Panc1 (cell line): ENCODE measurements at regions not wholly inside any gene's neighbourhood (a gene's known extent, or its start where the extent isn't known, plus 50 kb on each side); places are given as distances from the start of the nearest gene placed in this dataset.

Experiments used
- ATAC-seq: fragments of 200-7000 bp; cut with Tn5 transposase; 2 replicates; pipeline ENCODE4 v1.9.1; 2020; ENCODE audit warnings: mild to moderate bottlenecking, moderate library complexity
- BruUV-seq: library from RNA; stranded (reverse); fragments of 400-500 nt; replicated peaks from 2 replicates; lab custom pipeline; 2021; lab: Mats Ljungman, UMichigan
- CTCF ChIA-PET: fragments of 300-600 bp; sonication (Branson Sonifier 250); formaldehyde crosslinking; loops from one replicate; lab custom pipeline; 2022; ENCODE audit warnings: antibody characterized with exemption; lab: Charles Lee
- POLR2A ChIA-PET: fragments of 300-600 bp; sonication (Branson Sonifier 250); formaldehyde crosslinking; loops from one replicate; lab custom pipeline; 2022; ENCODE audit warnings: antibody characterized with exemption; lab: Charles Lee
- DNase-seq: peaks from one replicate; pipeline ENCODE4 v3.0.0-alpha.2; 2010; ENCODE audit warnings: low read depth, low spot score
- H3K27ac ChIP-seq: 2 replicates; pipeline ENCODE4 v1.5.1; 2011; ENCODE audit warnings: mild to moderate bottlenecking, low read length, inconsistent platforms
- H3K27me3 ChIP-seq: fragments of 200-500 bp; sonication (Bioruptor generic); 2 replicates; pipeline ENCODE4 v1.6.0; 2014; ENCODE audit warnings: low read length, inconsistent platforms; ENCODE audit not compliant: control insufficient read depth, insufficient read depth
- H3K36me3 ChIP-seq: fragments of 200-500 bp; sonication (Bioruptor generic); 2 replicates; pipeline ENCODE4 v1.5.1; 2014; ENCODE audit warnings: inconsistent platforms, mild to moderate bottlenecking, low read length, moderate library complexity; ENCODE audit not compliant: control insufficient read depth, insufficient read depth
- H3K4me1 ChIP-seq: 2 replicates; pipeline ENCODE4 v1.5.1; 2011; ENCODE audit warnings: inconsistent platforms, mild to moderate bottlenecking, low read length, moderate library complexity; ENCODE audit not compliant: control insufficient read depth, insufficient read depth
- H3K4me3 ChIP-seq, 2 experiments: 2 replicates each; pipeline ENCODE4 v1.5.1; 2011 to 2012; ENCODE audit warnings: low read depth in 2 of 2, low read length in 2 of 2, mild to moderate bottlenecking in 2 of 2, inconsistent platforms in 1 of 2, moderate library complexity in 1 of 2
- H3K9me3 ChIP-seq: fragments of 200-500 bp; sonication (Bioruptor generic); 2 replicates; pipeline ENCODE4 v1.5.1; 2014; ENCODE audit warnings: low read depth, mild to moderate bottlenecking, inconsistent platforms, low read length, moderate library complexity; ENCODE audit not compliant: control insufficient read depth, insufficient read depth
- POLR2AphosphoS5 ChIP-seq: IDR thresholded peaks from 2 replicates; pipeline ENCODE4 v1.6.1; 2012; ENCODE audit warnings: mild to moderate bottlenecking, low read depth, low read length, moderate library complexity
- REST ChIP-seq, 2 experiments: IDR thresholded peaks; 2 replicates each; pipeline ENCODE4 v1.6.1; 2011 to 2012; ENCODE audit warnings: low read depth in 2 of 2, control low read depth in 1 of 2, low read length in 1 of 2, mild to moderate bottlenecking in 1 of 2, moderate library complexity in 1 of 2; ENCODE audit not compliant: insufficient read depth in 1 of 2
- SIN3A ChIP-seq: IDR thresholded peaks from 2 replicates; pipeline ENCODE4 v1.6.1; 2012; ENCODE audit warnings: low read depth, mild to moderate bottlenecking, low read length, moderate library complexity, borderline replicate concordance; ENCODE audit not compliant: insufficient read depth
- TCF7L2 ChIP-seq: IDR thresholded peaks from 2 replicates; pipeline ENCODE4 v1.6.1; 2011; ENCODE audit warnings: mild to moderate bottlenecking, low read depth, low read length, inconsistent platforms
- in situ Hi-C: cut with HindIII; loops from 2 replicates; pipeline ENCODE4 v1.10.0; 2016; ENCODE audit warnings: low sequenced_read_pairs, low pct_unique_long_range_greater_than_20kb
- intact Hi-C: fragments of 100-400 bp; cut with micrococcal nuclease; formaldehyde crosslinking; loops from one replicate; pipeline ENCODE4 v1.10.0; 2022; ENCODE audit not compliant: unreplicated experiment
- TF ChIP-seq, protein P1 (sequence below): fragments of 450-650 bp; IDR thresholded peaks from 2 replicates; pipeline ENCODE4 v1.5.1; 2017; ENCODE audit warnings: mild to moderate bottlenecking

DNA sequence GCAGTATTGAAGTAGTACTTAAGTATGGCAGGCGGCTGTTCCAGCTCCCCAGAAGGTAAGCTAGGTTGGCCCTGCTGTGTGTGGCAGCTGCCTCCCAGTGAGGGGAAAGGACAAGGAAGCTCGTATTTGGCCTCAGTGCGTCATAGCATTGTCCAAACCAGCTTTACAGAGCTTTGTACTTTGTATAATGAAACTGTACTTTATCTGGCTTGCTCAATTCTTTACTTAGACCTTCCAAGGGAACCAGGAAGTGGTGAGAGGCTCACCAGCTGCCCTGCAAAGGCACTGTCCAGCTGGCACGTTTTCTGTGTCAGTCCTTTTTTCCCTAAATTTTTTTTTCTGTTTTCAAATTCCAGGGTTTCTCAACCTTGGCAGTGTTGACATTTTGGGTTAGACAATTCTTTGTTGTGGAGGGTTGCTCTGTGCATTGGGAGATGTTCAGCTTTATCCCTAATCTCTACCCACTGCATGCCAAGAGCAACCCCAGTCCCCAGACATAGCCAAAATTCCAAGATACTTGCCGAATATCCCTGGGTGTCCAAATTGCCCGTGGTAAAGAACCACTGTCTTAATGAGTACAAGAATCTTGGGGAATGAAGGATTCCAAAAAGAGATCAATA lies 474.5 kb downstream of the LRRC70 start:
- Histone ChIP-seq H3K36me3 (no peaks in the 10 kb centered on the region), H3K4me1 (no peaks in the 10 kb centered on the region), H3K9me3 (no peaks in the 10 kb centered on the region), H3K27ac (no peak overlapping the region), H3K27me3 (no peaks in the 10 kb centered on the region), H3K4me3 (no peak overlapping the region)
- ChIA-PET CTCF (no interaction called here), POLR2A (no interaction called here)
- in situ Hi-C loops (no loop called here), intact Hi-C loops (no loop called here)
- TF ChIP-seq, protein P1, sequence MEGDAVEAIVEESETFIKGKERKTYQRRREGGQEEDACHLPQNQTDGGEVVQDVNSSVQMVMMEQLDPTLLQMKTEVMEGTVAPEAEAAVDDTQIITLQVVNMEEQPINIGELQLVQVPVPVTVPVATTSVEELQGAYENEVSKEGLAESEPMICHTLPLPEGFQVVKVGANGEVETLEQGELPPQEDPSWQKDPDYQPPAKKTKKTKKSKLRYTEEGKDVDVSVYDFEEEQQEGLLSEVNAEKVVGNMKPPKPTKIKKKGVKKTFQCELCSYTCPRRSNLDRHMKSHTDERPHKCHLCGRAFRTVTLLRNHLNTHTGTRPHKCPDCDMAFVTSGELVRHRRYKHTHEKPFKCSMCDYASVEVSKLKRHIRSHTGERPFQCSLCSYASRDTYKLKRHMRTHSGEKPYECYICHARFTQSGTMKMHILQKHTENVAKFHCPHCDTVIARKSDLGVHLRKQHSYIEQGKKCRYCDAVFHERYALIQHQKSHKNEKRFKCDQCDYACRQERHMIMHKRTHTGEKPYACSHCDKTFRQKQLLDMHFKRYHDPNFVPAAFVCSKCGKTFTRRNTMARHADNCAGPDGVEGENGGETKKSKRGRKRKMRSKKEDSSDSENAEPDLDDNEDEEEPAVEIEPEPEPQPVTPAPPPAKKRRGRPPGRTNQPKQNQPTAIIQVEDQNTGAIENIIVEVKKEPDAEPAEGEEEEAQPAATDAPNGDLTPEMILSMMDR: no peak
- TF ChIP-seq REST (IDR thresholded peaks at IDR 0.05; ENCODE audit: insufficient read depth in 1 of 2, low read depth in 2 of 2, low read length in 1 of 2) (no peak), POLR2AphosphoS5 (no peak), TCF7L2 (no peak), SIN3A (no peak)
- ATAC-seq: no peak
- BruUV-seq: no TSS peak
- DNase-seq: no peak

GRCh38 chr5:63050916-63051315 lies 472.3 kb downstream of the LRRC70 start:
- POLR2A ChIA-PET: no interaction called here

More at GRCh38 chr5:63050916-63051315, 472.3 kb downstream of the LRRC70 start:
- in situ Hi-C loops: no loop called here
- ATAC-seq: no peak
- BruUV-seq: no TSS peak
- intact Hi-C loops: no loop called here
- Histone ChIP-seq H3K27ac (no peak overlapping the region), H3K4me3 (no peak overlapping the region), H3K36me3 (no peaks in the 10 kb centered on the region), H3K9me3 (no peaks in the 10 kb centered on the region), H3K27me3 (no peaks in the 10 kb centered on the region), H3K4me1 (no peaks in the 10 kb centered on the region)
- CTCF ChIA-PET: no interaction called here
- DNase-seq: no peak
- TF ChIP-seq REST (IDR thresholded peaks at IDR 0.05; ENCODE audit: insufficient read depth in 1 of 2, low read depth in 2 of 2, low read length in 1 of 2) (no peak), POLR2AphosphoS5 (no peak), SIN3A (no peak), TCF7L2 (no peak)
- TF ChIP-seq, protein P1: no peak
